ENCODE measurements at regions not wholly inside any gene's neighbourhood (a gene's known extent, or its start where the extent isn't known, plus 50 kb on each side); places are given as distances from the start of the nearest gene placed in this dataset.

DNA sequence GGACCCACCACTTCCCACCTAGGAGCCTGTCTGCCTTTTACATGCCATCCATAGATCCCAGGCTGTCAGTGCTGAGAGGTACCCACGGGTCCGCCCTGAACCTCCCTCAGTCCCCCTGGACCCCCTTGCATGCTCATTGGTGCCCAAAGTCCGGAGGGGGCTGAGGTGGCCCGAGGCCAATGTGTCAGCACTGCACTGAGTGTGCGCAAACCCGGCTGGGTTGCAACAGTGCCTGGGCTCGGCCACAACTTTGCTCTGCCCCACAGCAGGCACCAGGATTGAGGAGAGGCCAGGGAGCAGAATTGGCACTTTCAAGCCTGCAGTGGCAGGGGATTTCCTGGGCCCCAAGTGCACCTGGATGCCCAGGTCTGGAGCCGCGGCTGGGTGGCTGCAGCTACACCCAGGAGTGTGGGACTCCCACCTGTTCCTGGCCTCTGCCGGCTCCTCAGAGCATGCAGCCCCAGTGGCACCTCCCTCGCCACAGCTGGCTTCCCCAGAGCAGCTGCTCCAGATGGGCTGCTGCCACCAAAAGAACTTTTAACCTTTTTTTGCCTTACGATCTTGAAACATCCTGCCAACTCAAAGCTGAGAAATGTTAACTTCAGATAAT is 837.0 kb downstream of the SLITRK6 start:
- intact Hi-C loops (cut with micrococcal nuclease; ENCODE audit: unreplicated experiment): no loop called here
- H3K36me3 ChIP-seq (ENCODE audit: low read depth): no peaks in the 10 kb centered on the region
- H3F3A ChIP-seq (ENCODE audit: insufficient read depth, low read depth): no peaks in the 10 kb centered on the region
- no peaks in the 10 kb centered on the region for H3K9me2 ChIP-seq (ENCODE audit: insufficient read depth)
- no peaks in the 10 kb centered on the region for H4K20me1 ChIP-seq (ENCODE audit: insufficient read depth)
- H3K4me1 ChIP-seq (replicated peaks; ENCODE audit: insufficient read depth): no peaks in the 10 kb centered on the region
- H3K79me2 ChIP-seq (ENCODE audit: low read depth): no peaks in the 10 kb centered on the region
- no TSS peak for BruUV-seq (replicated peaks)
- TF ChIP-seq EZH2 (IDR thresholded peaks at IDR 0.05; ENCODE audit: low read depth): no peak
- TF ChIP-seq, protein P1, sequence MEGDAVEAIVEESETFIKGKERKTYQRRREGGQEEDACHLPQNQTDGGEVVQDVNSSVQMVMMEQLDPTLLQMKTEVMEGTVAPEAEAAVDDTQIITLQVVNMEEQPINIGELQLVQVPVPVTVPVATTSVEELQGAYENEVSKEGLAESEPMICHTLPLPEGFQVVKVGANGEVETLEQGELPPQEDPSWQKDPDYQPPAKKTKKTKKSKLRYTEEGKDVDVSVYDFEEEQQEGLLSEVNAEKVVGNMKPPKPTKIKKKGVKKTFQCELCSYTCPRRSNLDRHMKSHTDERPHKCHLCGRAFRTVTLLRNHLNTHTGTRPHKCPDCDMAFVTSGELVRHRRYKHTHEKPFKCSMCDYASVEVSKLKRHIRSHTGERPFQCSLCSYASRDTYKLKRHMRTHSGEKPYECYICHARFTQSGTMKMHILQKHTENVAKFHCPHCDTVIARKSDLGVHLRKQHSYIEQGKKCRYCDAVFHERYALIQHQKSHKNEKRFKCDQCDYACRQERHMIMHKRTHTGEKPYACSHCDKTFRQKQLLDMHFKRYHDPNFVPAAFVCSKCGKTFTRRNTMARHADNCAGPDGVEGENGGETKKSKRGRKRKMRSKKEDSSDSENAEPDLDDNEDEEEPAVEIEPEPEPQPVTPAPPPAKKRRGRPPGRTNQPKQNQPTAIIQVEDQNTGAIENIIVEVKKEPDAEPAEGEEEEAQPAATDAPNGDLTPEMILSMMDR (conservative IDR thresholded peaks at IDR 0.05): no peak
- no peak overlapping the region for H2AFZ ChIP-seq
- H3K4me3 ChIP-seq: no peak overlapping the region
- ChIA-PET POLR2A (ENCODE audit: unreplicated experiment) (no interaction called here), CTCF (no interaction called here)
- DNase-seq: no peak
- no peak overlapping the region for H3K4me2 ChIP-seq
- no peak overlapping the region for H3K27ac ChIP-seq
- no peaks in the 10 kb centered on the region for H3K27me3 ChIP-seq (ENCODE audit: insufficient read depth, low read depth)
- no peaks in the 10 kb centered on the region for H3K9me3 ChIP-seq (ENCODE audit: insufficient read depth, low read depth)

DNA sequence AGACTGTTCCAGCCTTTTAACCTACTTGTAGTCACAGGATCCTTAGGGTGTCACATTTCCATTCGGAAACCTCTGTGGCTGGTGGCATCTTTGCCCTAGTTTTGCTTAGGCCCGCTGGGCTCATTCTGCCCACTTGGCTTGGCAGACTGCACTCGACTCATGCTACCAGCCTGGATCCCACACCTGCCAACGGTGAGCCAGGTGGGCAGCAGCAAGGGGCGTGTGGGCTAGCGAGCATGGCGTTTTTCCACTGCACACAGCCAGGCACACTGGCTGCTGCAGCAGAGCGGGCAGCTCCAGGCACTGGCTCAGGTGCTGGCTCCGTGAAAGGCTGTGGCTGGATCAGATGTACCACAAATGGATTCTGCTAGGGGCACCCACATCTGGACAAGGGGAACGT is 838.2 kb downstream of the SLITRK6 start:
- Histone ChIP-seq H3K4me2 (no peak overlapping the region), H3K79me2 (ENCODE audit: low read depth) (no peaks in the 10 kb centered on the region), H3K27ac (no peak overlapping the region), H3K9me3 (ENCODE audit: insufficient read depth, low read depth) (no peaks in the 10 kb centered on the region), H3F3A (ENCODE audit: insufficient read depth, low read depth) (no peaks in the 10 kb centered on the region), H3K27me3 (ENCODE audit: insufficient read depth, low read depth) (no peaks in the 10 kb centered on the region), H3K36me3 (ENCODE audit: low read depth) (no peaks in the 10 kb centered on the region), H3K4me1 (replicated peaks; ENCODE audit: insufficient read depth) (no peaks in the 10 kb centered on the region), H2AFZ (peak overlapping the region; percentile 52; the same call in 1 of the 2 replicates), H3K4me3 (no peak overlapping the region), H4K20me1 (ENCODE audit: insufficient read depth) (no peaks in the 10 kb centered on the region), H3K9me2 (ENCODE audit: insufficient read depth) (no peaks in the 10 kb centered on the region)
- no peak for TF ChIP-seq EZH2 (IDR thresholded peaks at IDR 0.05; ENCODE audit: low read depth)
- TF ChIP-seq, protein P1 (conservative IDR thresholded peaks at IDR 0.05): no peak
- ChIA-PET POLR2A (ENCODE audit: unreplicated experiment) (no interaction called here), CTCF (no interaction called here)
- no peak for DNase-seq
- intact Hi-C loops (cut with micrococcal nuclease; ENCODE audit: unreplicated experiment): no loop called here
- BruUV-seq (replicated peaks): no TSS peak

DNA sequence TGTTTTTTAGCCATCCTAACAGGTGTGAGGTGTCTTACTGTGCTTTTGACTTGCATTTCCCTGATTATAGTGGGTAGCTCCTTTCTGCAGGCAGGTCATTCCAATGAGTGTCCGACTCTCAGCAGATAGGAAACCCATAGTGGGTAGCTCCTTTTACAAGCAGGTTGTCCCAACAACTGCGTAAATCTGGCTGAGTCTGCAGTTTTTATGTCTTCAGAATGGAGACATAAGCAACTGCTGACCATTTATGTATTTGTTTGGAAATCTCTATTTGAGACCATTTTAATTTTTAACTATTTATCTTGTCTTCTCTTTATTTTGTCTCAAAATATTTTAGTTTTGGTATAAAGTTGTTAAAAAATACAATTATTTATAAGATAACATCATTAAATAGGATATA is 839.4 kb downstream of the SLITRK6 start:
- no peak for TF ChIP-seq EZH2 (IDR thresholded peaks at IDR 0.05; ENCODE audit: low read depth)
- TF ChIP-seq, protein P1 (conservative IDR thresholded peaks at IDR 0.05): no peak
- intact Hi-C loops (cut with micrococcal nuclease; ENCODE audit: unreplicated experiment): no loop called here

More for the DNA sequence above, 839.4 kb downstream of the SLITRK6 start:
- Histone ChIP-seq H3K36me3 (ENCODE audit: low read depth) (no peaks in the 10 kb centered on the region), H3K9me2 (ENCODE audit: insufficient read depth) (no peaks in the 10 kb centered on the region), H3K4me1 (replicated peaks; ENCODE audit: insufficient read depth) (no peaks in the 10 kb centered on the region), H3K4me3 (no peak overlapping the region), H3K27me3 (ENCODE audit: insufficient read depth, low read depth) (no peaks in the 10 kb centered on the region), H3K27ac (no peak overlapping the region), H3K9me3 (ENCODE audit: insufficient read depth, low read depth) (no peaks in the 10 kb centered on the region), H3K4me2 (no peak overlapping the region), H2AFZ (no peak overlapping the region), H4K20me1 (ENCODE audit: insufficient read depth) (no peaks in the 10 kb centered on the region), H3F3A (ENCODE audit: insufficient read depth, low read depth) (no peaks in the 10 kb centered on the region), H3K79me2 (ENCODE audit: low read depth) (no peaks in the 10 kb centered on the region)
- DNase-seq: no peak
- CTCF ChIA-PET: no interaction called here
- POLR2A ChIA-PET (ENCODE audit: unreplicated experiment): no interaction called here
- BruUV-seq (replicated peaks): no TSS peak

All from PC-9 (cell line).